PC-3 (cell line): ENCODE measurements at regions not wholly inside any gene's neighbourhood (a gene's known extent, or its start where the extent isn't known, plus 50 kb on each side); places are given as distances from the start of the nearest gene placed in this dataset.

Source experiments
- ATAC-seq: fragments of 200-7000 bp; cut with Tn5 transposase; 2 replicates; pipeline ENCODE4 v1.9.1; 2020; ENCODE audit warnings: mild to moderate bottlenecking, moderate library complexity
- BruUV-seq: library from RNA; stranded (reverse); fragments of 400-500 nt; replicated peaks from 2 replicates; lab custom pipeline; 2021; lab: Mats Ljungman, UMichigan
- CTCF ChIA-PET: fragments of 300-600 bp; sonication (Branson Sonifier 250); formaldehyde crosslinking; loops from one replicate; lab custom pipeline; 2022; ENCODE audit warnings: antibody characterized with exemption; lab: Charles Lee
- POLR2A ChIA-PET: fragments of 300-600 bp; sonication (Branson Sonifier 250); formaldehyde crosslinking; loops from one replicate; lab custom pipeline; 2022; ENCODE audit warnings: antibody characterized with exemption; ENCODE audit not compliant: unreplicated experiment; lab: Charles Lee
- DNase-seq: peaks from one replicate; pipeline ENCODE4 v3.0.0-alpha.2; 2015
- H2AFZ ChIP-seq: fragments of 300-600 bp; sonication (generic); 2 replicates; pipeline ENCODE4 v1.6.0; 2016; ENCODE audit warnings: antibody characterized with exemption, low read length
- H3F3A ChIP-seq: fragments of 300-600 bp; sonication (generic); one replicate; pipeline ENCODE4 v1.6.0; 2017; ENCODE audit warnings: antibody characterized with exemption, low read length, control low read depth, mild to moderate bottlenecking; ENCODE audit not compliant: unreplicated experiment
- H3K27ac ChIP-seq: fragments of 300-600 bp; sonication (generic); 2 replicates; pipeline ENCODE4 v1.5.1; 2016; ENCODE audit warnings: mild to moderate bottlenecking, low read length
- H3K27me3 ChIP-seq: fragments of 300-600 bp; sonication (generic); 2 replicates; pipeline ENCODE4 v1.6.1; 2016; ENCODE audit warnings: low read length, mixed read lengths
- H3K36me3 ChIP-seq: fragments of 300-600 bp; sonication (generic); 2 replicates; pipeline ENCODE4 v1.6.1; 2016; ENCODE audit warnings: low read depth, mixed run types, low read length, mixed read lengths
- H3K4me1 ChIP-seq: fragments of 300-600 bp; sonication (generic); 2 replicates; pipeline ENCODE4 v1.5.1; 2016; ENCODE audit warnings: low read length; ENCODE audit not compliant: insufficient read depth
- H3K4me2 ChIP-seq: fragments of 300-600 bp; sonication (generic); 2 replicates; pipeline ENCODE4 v1.6.0; 2016; ENCODE audit warnings: low read length
- H3K4me3 ChIP-seq: fragments of 300-600 bp; sonication (generic); 2 replicates; pipeline ENCODE4 v1.5.1; 2016; ENCODE audit warnings: mild to moderate bottlenecking, low read length, mixed read lengths
- H3K79me2 ChIP-seq: fragments of 300-600 bp; sonication (generic); 2 replicates; pipeline ENCODE4 v1.6.1; 2017; ENCODE audit warnings: low read length, mixed read lengths
- H3K9ac ChIP-seq: fragments of 300-600 bp; sonication (generic); 2 replicates; pipeline ENCODE4 v1.6.0; 2016; ENCODE audit warnings: mild to moderate bottlenecking, low read length
- H3K9me2 ChIP-seq: fragments of 300-600 bp; sonication (generic); replicated peaks from 2 replicates; pipeline ENCODE4 v1.6.1; 2016; ENCODE audit warnings: mixed run types, low read length, mixed read lengths
- H3K9me3 ChIP-seq: fragments of 300-600 bp; sonication (generic); 2 replicates; pipeline ENCODE4 v1.6.1; 2016; ENCODE audit warnings: low read length, mixed read lengths
- H4K20me1 ChIP-seq: fragments of 300-600 bp; sonication (generic); 2 replicates; pipeline ENCODE4 v1.6.1; 2016; ENCODE audit warnings: low read length, mixed read lengths
- CTCF ChIP-seq: fragments of 300-600 bp; sonication (generic); conservative IDR thresholded peaks from 2 replicates; pipeline ENCODE4 v1.5.1; 2017; ENCODE audit warnings: antibody characterized with exemption, low read depth, mild to moderate bottlenecking, low read length
- EZH2 ChIP-seq: fragments of 300-600 bp; sonication (generic); IDR thresholded peaks from one replicate; pipeline ENCODE4 v1.6.1; 2017; ENCODE audit warnings: antibody characterized with exemption, mild to moderate bottlenecking, low read length; ENCODE audit not compliant: unreplicated experiment
- EZH2phosphoT487 ChIP-seq: fragments of 300-600 bp; sonication (generic); IDR thresholded peaks from 2 replicates; pipeline ENCODE4 v1.6.1; 2018; ENCODE audit warnings: mild to moderate bottlenecking, antibody characterized with exemption, low read length, borderline replicate concordance
- intact Hi-C: fragments of 100-400 bp; cut with micrococcal nuclease; formaldehyde crosslinking; loops from 2 replicates; pipeline ENCODE4 v1.9.0; 2023

GRCh38 chr16:7979448-7980132, 610.7 kb downstream of the TMEM114 start:
- Histone ChIP-seq H3K79me2 (no peaks in the 10 kb centered on the region), H3K36me3 (no peaks in the 10 kb centered on the region), H3K4me1 (no peaks in the 10 kb centered on the region), H4K20me1 (no peaks in the 10 kb centered on the region), H3K4me2 (no peak overlapping the region), H3K4me3 (no peak overlapping the region), H3K9me2 (no peaks in the 10 kb centered on the region), H3K9me3 (no peaks in the 10 kb centered on the region), H3K27me3 (no peaks in the 10 kb centered on the region), H2AFZ (no peak overlapping the region), H3K27ac (no peak overlapping the region), H3K9ac (no peak overlapping the region), H3F3A (no peaks in the 10 kb centered on the region)
- POLR2A ChIA-PET: no interaction called here
- DNase-seq (no peak), ATAC-seq (no peak)
- CTCF ChIA-PET: no interaction called here
- TF ChIP-seq EZH2 (no peak), EZH2phosphoT487 (no peak), CTCF (no peak)
- no TSS peak for BruUV-seq
- intact Hi-C loops: no loop called here

- Histone ChIP-seq H3K4me2 (no peak overlapping the region), H2AFZ (no peak overlapping the region), H3K9me2 (no peaks in the 10 kb centered on the region), H4K20me1 (no peaks in the 10 kb centered on the region), H3K9me3 (no peaks in the 10 kb centered on the region), H3F3A (no peaks in the 10 kb centered on the region), H3K9ac (no peak overlapping the region), H3K27ac (no peak overlapping the region), H3K4me3 (no peak overlapping the region), H3K4me1 (no peaks in the 10 kb centered on the region), H3K27me3 (no peaks in the 10 kb centered on the region), H3K79me2 (no peaks in the 10 kb centered on the region), H3K36me3 (no peaks in the 10 kb centered on the region)
- intact Hi-C loops: no loop called here
- TF ChIP-seq CTCF (no peak), EZH2phosphoT487 (no peak), EZH2 (no peak)
- POLR2A ChIA-PET: no interaction called here
- CTCF ChIA-PET: no interaction called here
- no peak for DNase-seq
- BruUV-seq: no TSS peak
- ATAC-seq: no peak
Observed at GRCh38 chr16:7976563-7976962, 613.7 kb downstream of the TMEM114 start.

- BruUV-seq: no TSS peak
- no peaks in the 10 kb centered on the region for H4K20me1 ChIP-seq
- TF ChIP-seq EZH2phosphoT487 (no peak), CTCF (no peak), EZH2 (no peak)
- no peak overlapping the region for H3K4me2 ChIP-seq
- no peaks in the 10 kb centered on the region for H3K4me1 ChIP-seq
- ATAC-seq (no peak), DNase-seq (no peak)
- H3K9me3 ChIP-seq: no peaks in the 10 kb centered on the region
- H3F3A ChIP-seq: no peaks in the 10 kb centered on the region
- H3K9ac ChIP-seq: no peak overlapping the region
- intact Hi-C loops: no loop called here
- no peaks in the 10 kb centered on the region for H3K27me3 ChIP-seq
- no peaks in the 10 kb centered on the region for H3K9me2 ChIP-seq
- no peaks in the 10 kb centered on the region for H3K36me3 ChIP-seq
- ChIA-PET CTCF (no interaction called here), POLR2A (no interaction called here)
- no peak overlapping the region for H3K4me3 ChIP-seq
- no peak overlapping the region for H2AFZ ChIP-seq
- no peaks in the 10 kb centered on the region for H3K79me2 ChIP-seq
- no peak overlapping the region for H3K27ac ChIP-seq
Observed at GRCh38 chr16:7976125-7976524, 614.2 kb downstream of the TMEM114 start.
